PC-9 (cell line): ENCODE measurements at regions not wholly inside any gene's neighbourhood (a gene's known extent, or its start where the extent isn't known, plus 50 kb on each side); places are given as distances from the start of the nearest gene placed in this dataset.

Experiments used
- BruUV-seq: library from RNA; stranded (reverse); fragments of 400-500 nt; replicated peaks from 2 replicates; lab custom pipeline; 2021; lab: Mats Ljungman, UMichigan
- CTCF ChIA-PET: fragments of 300-600 bp; sonication (Branson Sonifier 250); formaldehyde crosslinking; loops from one replicate; lab custom pipeline; 2022; ENCODE audit warnings: antibody characterized with exemption; lab: Charles Lee
- POLR2A ChIA-PET: fragments of 300-600 bp; sonication (Branson Sonifier 250); formaldehyde crosslinking; loops from one replicate; lab custom pipeline; 2022; ENCODE audit warnings: antibody characterized with exemption; ENCODE audit not compliant: unreplicated experiment; lab: Charles Lee
- DNase-seq, 2 experiments: peaks; one replicate each; pipeline versions ENCODE4 v3.0.0 to v3.0.0-alpha.2; 2015 to 2022; ENCODE audit warnings: mixed read lengths in 1 of 2
- H2AFZ ChIP-seq: fragments of 200-600 bp; sonication (generic); 2 replicates; pipeline ENCODE4 v1.8.1; 2017; ENCODE audit warnings: antibody characterized with exemption
- H3F3A ChIP-seq: fragments of 200-600 bp; sonication (generic); 2 replicates; pipeline ENCODE4 v1.8.1; 2017; ENCODE audit warnings: antibody characterized with exemption, mild to moderate bottlenecking, low read depth; ENCODE audit not compliant: insufficient read depth
- H3K27ac ChIP-seq: fragments of 200-600 bp; sonication (generic); 2 replicates; pipeline ENCODE4 v1.6.1; 2016; ENCODE audit warnings: mixed run types
- H3K27me3 ChIP-seq: fragments of 200-600 bp; sonication (generic); 2 replicates; pipeline ENCODE4 v1.6.1; 2016; ENCODE audit warnings: low read depth, mixed run types; ENCODE audit not compliant: insufficient read depth
- H3K36me3 ChIP-seq: fragments of 200-600 bp; sonication (generic); 2 replicates; pipeline ENCODE4 v1.6.1; 2016; ENCODE audit warnings: low read depth, mixed run types
- H3K4me1 ChIP-seq: fragments of 200-600 bp; sonication (generic); replicated peaks from 2 replicates; pipeline ENCODE4 v1.6.1; 2016; ENCODE audit warnings: mixed run types; ENCODE audit not compliant: insufficient read depth
- H3K4me2 ChIP-seq: fragments of 200-600 bp; sonication (generic); 2 replicates; pipeline ENCODE4 v1.6.1; 2017; ENCODE audit warnings: mixed run types
- H3K4me3 ChIP-seq: fragments of 200-600 bp; sonication (generic); 2 replicates; pipeline ENCODE4 v1.6.1; 2016; ENCODE audit warnings: mixed run types
- H3K79me2 ChIP-seq: fragments of 200-600 bp; sonication (generic); 2 replicates; pipeline ENCODE4 v1.6.1; 2017; ENCODE audit warnings: low read depth, mixed run types
- H3K9me2 ChIP-seq: fragments of 200-600 bp; sonication (generic); 2 replicates; pipeline ENCODE4 v1.8.1; 2017; ENCODE audit warnings: mild to moderate bottlenecking; ENCODE audit not compliant: insufficient read depth
- H3K9me3 ChIP-seq: fragments of 200-600 bp; sonication (generic); 2 replicates; pipeline ENCODE4 v1.8.1; 2016; ENCODE audit warnings: low read depth; ENCODE audit not compliant: insufficient read depth
- H4K20me1 ChIP-seq: fragments of 200-600 bp; sonication (generic); 2 replicates; pipeline ENCODE4 v1.8.1; 2017; ENCODE audit not compliant: insufficient read depth
- CTCF ChIP-seq: fragments of 200-600 bp; sonication (generic); conservative IDR thresholded peaks from 2 replicates; pipeline ENCODE4 v1.6.1; 2017; ENCODE audit warnings: mixed run types, antibody characterized with exemption, mild to moderate bottlenecking, moderate library complexity
- EZH2 ChIP-seq: fragments of 200-600 bp; sonication (generic); IDR thresholded peaks from 2 replicates; pipeline ENCODE4 v1.8.0; 2017; ENCODE audit warnings: antibody characterized with exemption, low read depth
- intact Hi-C: fragments of 100-400 bp; cut with micrococcal nuclease; formaldehyde crosslinking; loops from one replicate; pipeline ENCODE4 v1.10.0; 2022; ENCODE audit not compliant: unreplicated experiment

- intact Hi-C loops = no loop called here
- H3K4me2 ChIP-seq = no peak overlapping the region
- no peak overlapping the region for H3K4me3 ChIP-seq
- no peaks in the 10 kb centered on the region for H3F3A ChIP-seq
- no peaks in the 10 kb centered on the region for H3K9me2 ChIP-seq
- BruUV-seq = no TSS peak
- ChIA-PET POLR2A (no interaction called here), CTCF (no interaction called here)
- H2AFZ ChIP-seq = no peak overlapping the region
- DNase-seq = no peak
- H3K36me3 ChIP-seq = no peaks in the 10 kb centered on the region
- H3K79me2 ChIP-seq = no peaks in the 10 kb centered on the region
- no peaks in the 10 kb centered on the region for H3K4me1 ChIP-seq
- no peak overlapping the region for H3K27ac ChIP-seq
- no peaks in the 10 kb centered on the region for H3K27me3 ChIP-seq
- no peak for TF ChIP-seq EZH2
- TF ChIP-seq CTCF = no peak
- H4K20me1 ChIP-seq = no peaks in the 10 kb centered on the region
- H3K9me3 ChIP-seq = no peaks in the 10 kb centered on the region
Measured at GRCh38 chr14:101221549-101222160, 318.1 kb upstream of the RTL1 start.

GRCh38 chr14:101222362-101223070 lies 319.0 kb upstream of the RTL1 start:
- Histone ChIP-seq H3F3A (no peaks in the 10 kb centered on the region), H3K4me1 (no peaks in the 10 kb centered on the region), H2AFZ (no peak overlapping the region), H3K27ac (no peak overlapping the region), H3K79me2 (no peaks in the 10 kb centered on the region), H4K20me1 (no peaks in the 10 kb centered on the region), H3K9me2 (no peaks in the 10 kb centered on the region), H3K4me3 (no peak overlapping the region), H3K27me3 (no peaks in the 10 kb centered on the region), H3K9me3 (no peaks in the 10 kb centered on the region), H3K36me3 (no peaks in the 10 kb centered on the region), H3K4me2 (no peak overlapping the region)
- TF ChIP-seq CTCF = no peak
- TF ChIP-seq EZH2 = no peak
- ChIA-PET CTCF (no interaction called here), POLR2A (no interaction called here)
- no TSS peak for BruUV-seq
- DNase-seq = no peak
- intact Hi-C loops = no loop called here

DNA sequence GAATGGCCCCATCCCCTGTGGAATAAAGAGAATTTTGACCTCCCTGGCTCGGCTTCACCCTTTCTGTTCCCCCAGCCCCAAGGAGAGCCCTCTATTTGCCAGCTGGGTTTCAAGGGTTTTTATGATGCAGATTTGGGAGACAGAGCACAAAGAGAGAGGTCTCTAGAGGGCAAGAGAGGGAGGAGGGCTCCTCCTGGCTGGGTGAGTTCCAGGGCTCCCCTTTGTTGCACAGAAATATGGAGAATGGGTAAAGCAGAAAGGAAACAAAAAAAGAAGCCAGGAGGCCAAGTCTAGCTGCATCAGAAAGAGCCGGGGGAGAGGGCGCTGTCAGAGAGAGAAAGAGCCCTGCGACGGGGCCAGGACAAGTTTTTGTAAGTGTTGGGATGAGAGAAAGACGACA lies 319.6 kb upstream of the RTL1 start:
- intact Hi-C loops = no loop called here
- H3K79me2 ChIP-seq = no peaks in the 10 kb centered on the region
- H3K36me3 ChIP-seq = no peaks in the 10 kb centered on the region
- no peak for DNase-seq
- TF ChIP-seq EZH2 (no peak), CTCF (no peak)
- H2AFZ ChIP-seq = no peak overlapping the region
- H4K20me1 ChIP-seq = no peaks in the 10 kb centered on the region
- H3K27me3 ChIP-seq = no peaks in the 10 kb centered on the region
- H3F3A ChIP-seq = no peaks in the 10 kb centered on the region
- no peak overlapping the region for H3K27ac ChIP-seq
- H3K4me1 ChIP-seq = no peaks in the 10 kb centered on the region
- no TSS peak for BruUV-seq
- H3K9me3 ChIP-seq = no peaks in the 10 kb centered on the region
- ChIA-PET CTCF (no interaction called here), POLR2A (no interaction called here)
- H3K9me2 ChIP-seq = no peaks in the 10 kb centered on the region
- no peak overlapping the region for H3K4me2 ChIP-seq
- no peak overlapping the region for H3K4me3 ChIP-seq
